Suppressor macrophage treated with lipopolysaccharide for 1 hour (primary cell): ENCODE measurements at regions not wholly inside any gene's neighbourhood (a gene's known extent, or its start where the extent isn't known, plus 50 kb on each side); places are given as distances from the start of the nearest gene placed in this dataset.

ENCODE experiments used
- DNase-seq, 3 donors: peaks; one replicate each; pipeline ENCODE4 v3.0.0-alpha.2; 2020 to 2022

GRCh38 chr10:36087006-36088005 lies 445.2 kb upstream of the FZD8 start:
- no peak for DNase-seq

- no peak for DNase-seq
Observed at GRCh38 chr10:36075196-36075595, 433.1 kb upstream of the FZD8 start.

GRCh38 chr10:36073796-36074345 lies 431.8 kb upstream of the FZD8 start:
- DNase-seq: no peak

- no peak for DNase-seq
Observed at GRCh38 chr10:36068542-36068941, 426.4 kb upstream of the FZD8 start.

- DNase-seq: no peak
Observed at GRCh38 chr10:36067748-36068147, 425.7 kb upstream of the FZD8 start.

- DNase-seq: no peak
Observed at GRCh38 chr10:36066850-36067249, 424.8 kb upstream of the FZD8 start.

- no peak for DNase-seq
Observed at GRCh38 chr10:36066102-36066501, 424.0 kb upstream of the FZD8 start.

- DNase-seq: no peak
Observed at GRCh38 chr10:36063396-36063795, 421.3 kb upstream of the FZD8 start.

- no peak for DNase-seq
Observed at GRCh38 chr10:36057731-36058130, 415.6 kb upstream of the FZD8 start.

- DNase-seq: no peak
Observed at GRCh38 chr10:36057180-36057579, 415.1 kb upstream of the FZD8 start.

GRCh38 chr10:36053775-36054174 lies 411.7 kb upstream of the FZD8 start:
- no peak for DNase-seq

- DNase-seq: no peak
Observed at GRCh38 chr10:36053271-36053670, 411.2 kb upstream of the FZD8 start.

GRCh38 chr10:36051500-36051991 lies 409.4 kb upstream of the FZD8 start:
- no peak for DNase-seq

- no peak for DNase-seq
Observed at GRCh38 chr10:36050763-36051499, 408.8 kb upstream of the FZD8 start.

- DNase-seq: no peak
Observed at GRCh38 chr10:36048780-36049179, 406.7 kb upstream of the FZD8 start.

GRCh38 chr10:36048236-36048635 lies 406.1 kb upstream of the FZD8 start:
- no peak for DNase-seq

GRCh38 chr10:36042135-36042534 lies 400.0 kb upstream of the FZD8 start:
- no peak for DNase-seq

GRCh38 chr10:36038316-36038955 lies 396.3 kb upstream of the FZD8 start:
- DNase-seq: no peak

- no peak for DNase-seq
Observed at GRCh38 chr10:36036137-36036536, 394.0 kb upstream of the FZD8 start.

- DNase-seq: no peak
Observed at GRCh38 chr10:36033808-36034207, 391.7 kb upstream of the FZD8 start.

- DNase-seq: no peak
Observed at GRCh38 chr10:36030516-36030915, 388.4 kb upstream of the FZD8 start.

GRCh38 chr10:36026656-36027390 lies 384.7 kb upstream of the FZD8 start:
- DNase-seq: no peak
